Common myeloid progenitor, CD34-positive (primary cell): ENCODE measurements at regions not wholly inside any gene's neighbourhood (a gene's known extent, or its start where the extent isn't known, plus 50 kb on each side); places are given as distances from the start of the nearest gene placed in this dataset.
"Not testable (repeated sequence)": the region's sequence is repeated elsewhere in the genome, so short reads cannot be mapped to it uniquely, and the experiment has no call there.

Experiments
- CTCF ChIA-PET: fragments of 350-600 bp; sonication (Branson Sonifier 250); formaldehyde crosslinking; loops from one replicate; lab custom pipeline; 2021; ENCODE audit warnings: antibody characterized with exemption; lab: Charles Lee
- POLR2A ChIA-PET: fragments of 350-600 bp; sonication (Branson Sonifier 250); formaldehyde crosslinking; loops from one replicate; lab custom pipeline; 2021; ENCODE audit warnings: antibody characterized with exemption; lab: Charles Lee
- DNase-seq, 3 donors: peaks; one replicate each; pipeline versions ENCODE4 v3.0.0 to v3.0.0-alpha.2; 2013
- H3K27ac ChIP-seq, 2 experiments: 1 replicate in 1 of 2; 2 replicates in 1 of 2; pipeline ENCODE4 v1.7.0; 2013; ENCODE audit warnings: inconsistent platforms in 2 of 2, low read length in 2 of 2, mild to moderate bottlenecking in 2 of 2, low read depth in 1 of 2, moderate library complexity in 1 of 2; ENCODE audit not compliant: severe bottlenecking in 2 of 2, insufficient read depth in 1 of 2, poor library complexity in 1 of 2
- H3K27me3 ChIP-seq, 5 experiments: replicated peaks in 2 of 5; 1 replicate in 3 of 5; 2 replicates in 2 of 5; pipeline versions ENCODE4 v1.6.1 to v1.7.0; 2013; ENCODE audit warnings: low read length in 4 of 5, mild to moderate bottlenecking in 2 of 5, moderate library complexity in 2 of 5, inconsistent platforms in 1 of 5; ENCODE audit not compliant: insufficient read depth in 5 of 5, control insufficient read depth in 4 of 5
- H3K36me3 ChIP-seq, 4 experiments: 1 replicate in 2 of 4; 2 replicates in 2 of 4; pipeline versions ENCODE4 v1.6.1 to v1.7.0; 2013; ENCODE audit warnings: low read length in 3 of 4, control low read depth in 1 of 4, mild to moderate bottlenecking in 1 of 4; ENCODE audit not compliant: control insufficient read depth in 4 of 4, insufficient read depth in 4 of 4
- H3K4me1 ChIP-seq, 4 experiments: 1 replicate in 3 of 4; 2 replicates in 1 of 4; pipeline versions ENCODE4 v1.6.1 to v1.7.1; 2013; ENCODE audit warnings: low read length in 3 of 4, mild to moderate bottlenecking in 3 of 4, control low read depth in 1 of 4, inconsistent platforms in 1 of 4, moderate library complexity in 1 of 4; ENCODE audit not compliant: control insufficient read depth in 4 of 4, insufficient read depth in 4 of 4; ENCODE audit errors: control extremely low read depth in 1 of 4
- H3K4me3 ChIP-seq, 7 experiments: 1 replicate in 4 of 7; 2 replicates in 3 of 7; pipeline versions ENCODE4 v1.5.1 to v1.7.0; 2013; ENCODE audit warnings: mild to moderate bottlenecking in 7 of 7, low read length in 6 of 7, moderate library complexity in 6 of 7, inconsistent platforms in 2 of 7, low read depth in 2 of 7, control low read depth in 1 of 7; ENCODE audit not compliant: insufficient read depth in 4 of 7, control insufficient read depth in 1 of 7; ENCODE audit errors: extremely low read depth in 1 of 7
- H3K9me3 ChIP-seq, 5 experiments: 1 replicate in 4 of 5; 2 replicates in 1 of 5; pipeline versions ENCODE4 v1.6.1 to v1.7.1; 2013; ENCODE audit warnings: low read length in 4 of 5, mild to moderate bottlenecking in 2 of 5, inconsistent platforms in 1 of 5, low read depth in 1 of 5, moderate library complexity in 1 of 5; ENCODE audit not compliant: control insufficient read depth in 4 of 5, insufficient read depth in 2 of 5; ENCODE audit errors: control extremely low read depth in 1 of 5
- WGBS: methylation state at CpG from one replicate; pipeline ENCODE4 v1.1.5; 2013; ENCODE audit not compliant: insufficient coverage; 5-methylcytosine and 5-hydroxymethylcytosine counted together

DNA sequence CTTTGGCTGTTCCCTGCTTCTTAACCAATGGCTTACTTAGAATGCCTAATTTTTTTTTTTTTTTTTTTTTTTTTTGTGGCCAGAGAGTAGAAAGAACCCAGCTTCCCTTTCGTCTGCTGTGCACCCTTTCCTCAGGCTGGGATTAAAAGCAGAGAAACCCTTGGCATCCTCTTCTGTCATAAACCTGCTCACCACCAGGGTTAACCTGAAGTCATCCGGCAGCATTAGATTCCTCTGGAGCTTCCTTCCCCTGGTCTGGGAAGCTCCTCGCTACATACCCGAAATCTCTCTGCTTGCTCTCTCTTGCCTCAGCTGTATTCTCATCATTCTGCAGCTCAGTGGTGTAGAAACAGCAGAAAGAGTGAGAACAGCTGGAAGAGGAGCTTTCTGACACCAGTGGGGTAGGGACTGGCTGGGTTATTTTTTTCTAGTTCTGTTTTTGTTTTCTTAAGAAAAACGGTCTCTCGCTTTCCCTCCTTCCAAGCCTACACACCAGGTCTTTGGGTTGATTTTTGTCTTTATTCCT lies 339.0 kb upstream of the MEIS1 start:
- CTCF ChIA-PET = no interaction called here
- POLR2A ChIA-PET = no interaction called here
- WGBS = 80% methylated on average over 3 of the region's 6 CpGs

GRCh38 chr2:66094689-66095088 lies 340.2 kb upstream of the MEIS1 start:
- H3K9me3 ChIP-seq, CTCF ChIA-PET, POLR2A ChIA-PET, H3K27me3 ChIP-seq, DNase-seq, H3K4me3 ChIP-seq, H3K27ac ChIP-seq, H3K4me1 ChIP-seq, H3K36me3 ChIP-seq: not testable (repeated sequence)
- no CpG with 5 or more reads among the region's 2 CpGs for WGBS

More for the DNA sequence above, 339.0 kb upstream of the MEIS1 start:
- H3K4me1 ChIP-seq = no peaks in the 10 kb centered on the region
- no peaks in the 10 kb centered on the region for H3K27me3 ChIP-seq
- H3K9me3 ChIP-seq = peaks cover 0 to 3% (median 0%) of the 10 kb centered on the region in 5 experiments
- no peaks in the 10 kb centered on the region for H3K36me3 ChIP-seq
- DNase-seq = no peak
- H3K27ac ChIP-seq = no peak overlapping the region
- H3K4me3 ChIP-seq = no peak overlapping the region

- DNase-seq = no peak
- no peaks in the 10 kb centered on the region for H3K4me1 ChIP-seq
- H3K9me3 ChIP-seq = peaks cover 0 to 4% (median 1%) of the 10 kb centered on the region in 5 experiments
- CTCF ChIA-PET = no interaction called here
- POLR2A ChIA-PET = interaction anchor here (1.0 kb wide), 1 partner anchor 10 kb away, joined by 3 read pairs; no protein-coding TSS in a partner anchor
- H3K27me3 ChIP-seq = no peaks in the 10 kb centered on the region
- no peaks in the 10 kb centered on the region for H3K36me3 ChIP-seq
- no peak overlapping the region for H3K27ac ChIP-seq
- no peak overlapping the region for H3K4me3 ChIP-seq
- WGBS = no CpG with 5 or more reads among the region's 1 CpG
These were observed 341.6 kb upstream of the MEIS1 start for GRCh38 chr2:66093371-66093770.

DNA sequence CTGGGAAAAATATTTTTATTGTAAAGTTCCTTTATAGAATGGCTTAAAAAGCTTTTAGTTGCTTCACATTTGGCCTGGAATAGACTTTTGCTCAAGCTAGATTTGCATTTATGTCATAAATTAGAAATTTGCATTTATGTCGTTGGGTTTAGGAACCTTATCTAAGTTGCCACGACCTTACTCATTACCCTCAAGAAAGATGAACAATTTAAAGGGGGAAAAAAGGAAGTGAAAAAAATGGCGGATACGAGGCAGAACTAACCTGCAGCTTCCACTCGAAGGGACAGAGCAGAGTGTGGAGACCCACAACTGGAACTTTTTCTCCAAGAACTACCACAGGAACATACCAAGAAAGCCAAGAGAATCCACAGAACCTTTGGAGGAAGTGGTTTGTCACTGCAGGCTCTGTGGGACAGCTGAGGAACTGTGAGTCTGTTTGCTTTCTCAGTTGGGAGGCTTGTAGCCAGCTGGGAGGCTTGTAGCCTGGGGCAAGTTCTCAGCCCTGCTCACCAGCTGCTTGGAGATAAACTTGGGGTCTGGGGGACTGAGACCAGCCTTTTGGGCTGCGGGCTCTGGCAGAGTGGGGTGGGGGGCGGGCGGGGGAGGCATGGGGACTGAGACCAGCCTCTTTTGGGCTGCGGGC lies 349.9 kb upstream of the MEIS1 start:
- H3K4me1 ChIP-seq = no peaks in the 10 kb centered on the region
- peaks cover 0 to 6% (median 3%) of the 10 kb centered on the region in 5 experiments for H3K27me3 ChIP-seq
- no peak overlapping the region for H3K4me3 ChIP-seq
- DNase-seq = no peak
- H3K27ac ChIP-seq = no peak overlapping the region
- H3K36me3 ChIP-seq = no peaks in the 10 kb centered on the region
- POLR2A ChIA-PET = no interaction called here
- H3K9me3 ChIP-seq = peaks cover 0 to 7% (median 0%) of the 10 kb centered on the region in 5 experiments
- CTCF ChIA-PET = no interaction called here
- 86% methylated on average over 4 of the region's 9 CpGs for WGBS

GRCh38 chr2:66082581-66082980 lies 352.3 kb upstream of the MEIS1 start:
- H3K4me3 ChIP-seq = no peak overlapping the region
- no peaks in the 10 kb centered on the region for H3K4me1 ChIP-seq
- no peak overlapping the region for H3K27ac ChIP-seq
- DNase-seq = peak in 1 of 3 donors; percentile 1
- no peaks in the 10 kb centered on the region for H3K36me3 ChIP-seq
- peaks cover 0 to 9% (median 6%) of the 10 kb centered on the region in 5 experiments for H3K27me3 ChIP-seq
- peaks cover 0 to 3% (median 0%) of the 10 kb centered on the region in 5 experiments for H3K9me3 ChIP-seq
- ChIA-PET CTCF (no interaction called here), POLR2A (no interaction called here)
- WGBS = no CpG with 5 or more reads among the region's 1 CpG

DNA sequence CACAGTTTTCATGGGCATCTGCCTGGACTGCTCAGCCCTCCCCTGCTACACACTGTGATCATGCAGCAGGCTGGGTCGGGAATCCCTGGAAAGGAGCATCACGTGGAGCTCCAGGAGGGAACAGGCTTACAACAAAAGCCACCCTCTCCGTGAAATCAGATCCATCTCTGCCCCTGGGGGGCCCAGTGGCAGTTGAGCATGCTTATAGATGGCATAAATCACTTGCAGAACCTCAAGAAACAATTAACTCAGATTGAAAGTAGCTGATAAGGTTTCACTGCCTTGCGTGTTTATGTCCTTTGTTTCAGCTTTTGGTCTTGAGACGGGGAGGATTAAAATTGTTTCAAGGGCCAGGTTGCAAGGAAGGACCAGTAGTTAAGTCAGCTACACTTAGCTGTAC lies 354.8 kb upstream of the MEIS1 start:
- DNase-seq = no peak
- no peak overlapping the region for H3K4me3 ChIP-seq
- 18% methylated on average over 5 of the region's 5 CpGs for WGBS
- ChIA-PET POLR2A (no interaction called here), CTCF (no interaction called here)
- H3K27me3 ChIP-seq = peaks cover 0 to 9% (median 6%) of the 10 kb centered on the region in 5 experiments
- no peaks in the 10 kb centered on the region for H3K4me1 ChIP-seq
- H3K27ac ChIP-seq = no peak overlapping the region
- no peaks in the 10 kb centered on the region for H3K9me3 ChIP-seq
- no peaks in the 10 kb centered on the region for H3K36me3 ChIP-seq

DNA sequence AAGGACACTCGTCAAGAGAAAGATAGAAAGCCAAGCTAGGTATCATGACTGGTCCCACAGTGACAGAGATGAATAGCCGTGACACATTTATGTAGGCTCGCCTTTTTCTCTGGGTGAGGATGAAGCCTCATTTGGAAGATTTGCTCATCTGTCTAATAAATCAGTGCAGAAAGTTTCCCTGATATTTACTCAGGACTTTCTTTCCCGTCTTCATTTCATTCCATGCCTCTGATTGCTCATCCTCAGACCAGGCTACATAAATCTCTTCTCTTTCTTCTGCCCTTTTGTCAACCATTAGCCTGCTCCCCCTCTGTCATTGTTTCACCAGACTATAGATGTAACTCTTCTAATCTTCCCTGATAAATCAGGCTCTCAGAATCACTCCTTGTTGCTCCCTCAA lies 361.8 kb upstream of the MEIS1 start:
- WGBS = 97% methylated on average over 4 of the region's 4 CpGs
- no peak for DNase-seq
- Histone ChIP-seq H3K4me1 (no peaks in the 10 kb centered on the region), H3K4me3 (no peak overlapping the region), H3K27me3 (no peaks in the 10 kb centered on the region), H3K36me3 (no peaks in the 10 kb centered on the region), H3K27ac (no peak overlapping the region), H3K9me3 (no peaks in the 10 kb centered on the region)
- ChIA-PET CTCF (no interaction called here), POLR2A (no interaction called here)
